ENCODE measurements at regions not wholly inside any gene's neighbourhood (a gene's known extent, or its start where the extent isn't known, plus 50 kb on each side); places are given as distances from the start of the nearest gene placed in this dataset.
"Not testable (repeated sequence)": the region's sequence is repeated elsewhere in the genome, so short reads cannot be mapped to it uniquely, and the experiment has no call there.

GRCh38 chr17:27944546-27945332, 51.6 kb upstream of the LYRM9 start:
- no peak for DNase-seq (ENCODE audit: low read depth)
- H3K4me3 ChIP-seq (ENCODE audit: low read depth, low read length): no peak overlapping the region
- no peak for TF ChIP-seq CTCF (conservative IDR thresholded peaks at IDR 0.05; ENCODE audit: low read depth, low read length)

GRCh38 chr17:27945333-27945616, 52.1 kb upstream of the LYRM9 start:
- no peak for TF ChIP-seq CTCF (conservative IDR thresholded peaks at IDR 0.05; ENCODE audit: low read depth, low read length)

GRCh38 chr17:27945953-27946352, 52.8 kb upstream of the LYRM9 start:
- DNase-seq (ENCODE audit: low read depth): no peak
- no peak for TF ChIP-seq CTCF (conservative IDR thresholded peaks at IDR 0.05; ENCODE audit: low read depth, low read length)
- H3K4me3 ChIP-seq (ENCODE audit: low read depth, low read length): no peak overlapping the region

More at GRCh38 chr17:27945333-27945616, 52.1 kb upstream of the LYRM9 start:
- H3K4me3 ChIP-seq (ENCODE audit: low read depth, low read length): no peak overlapping the region
- no peak for DNase-seq (ENCODE audit: low read depth)

GRCh38 chr17:27946513-27946912, 53.3 kb upstream of the LYRM9 start:
- no peak for DNase-seq (ENCODE audit: low read depth)
- TF ChIP-seq CTCF (conservative IDR thresholded peaks at IDR 0.05; ENCODE audit: low read depth, low read length): no peak
- no peak overlapping the region for H3K4me3 ChIP-seq (ENCODE audit: low read depth, low read length)

- TF ChIP-seq CTCF (conservative IDR thresholded peaks at IDR 0.05; ENCODE audit: low read depth, low read length): no peak
- no peak for DNase-seq (ENCODE audit: low read depth)
- no peak overlapping the region for H3K4me3 ChIP-seq (ENCODE audit: low read depth, low read length)
These were observed 53.8 kb upstream of the LYRM9 start for GRCh38 chr17:27947005-27947406.

- no peak for TF ChIP-seq CTCF (conservative IDR thresholded peaks at IDR 0.05; ENCODE audit: low read depth, low read length)
- no peak for DNase-seq (ENCODE audit: low read depth)
- H3K4me3 ChIP-seq (ENCODE audit: low read depth, low read length): no peak overlapping the region
These were observed 56.1 kb upstream of the LYRM9 start for GRCh38 chr17:27949304-27949703.

DNA sequence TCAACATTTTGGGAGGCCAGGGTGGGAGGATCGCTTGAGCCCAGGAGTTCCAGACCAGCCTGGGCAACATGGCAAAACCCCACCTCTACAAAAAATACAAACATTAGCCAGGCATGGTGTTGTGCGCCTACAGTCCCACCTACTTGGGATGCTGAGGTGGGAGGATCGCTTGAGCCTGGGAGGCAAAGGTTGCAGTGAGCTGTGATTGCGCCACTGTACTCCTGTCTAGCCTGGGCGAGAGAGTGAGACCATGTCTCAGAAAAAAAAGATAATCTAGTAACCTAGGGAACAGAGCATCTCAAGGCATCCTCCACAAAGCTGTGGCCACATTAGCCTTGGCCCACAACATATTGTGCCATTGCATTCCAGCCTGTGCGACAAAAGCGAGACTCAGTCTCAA, 57.1 kb upstream of the LYRM9 start:
- not testable (repeated sequence) for H3K4me3 ChIP-seq (ENCODE audit: low read depth, low read length); DNase-seq (ENCODE audit: low read depth)
